ENCODE measurements at regions not wholly inside any gene's neighbourhood (a gene's known extent, or its start where the extent isn't known, plus 50 kb on each side); places are given as distances from the start of the nearest gene placed in this dataset.

DNA sequence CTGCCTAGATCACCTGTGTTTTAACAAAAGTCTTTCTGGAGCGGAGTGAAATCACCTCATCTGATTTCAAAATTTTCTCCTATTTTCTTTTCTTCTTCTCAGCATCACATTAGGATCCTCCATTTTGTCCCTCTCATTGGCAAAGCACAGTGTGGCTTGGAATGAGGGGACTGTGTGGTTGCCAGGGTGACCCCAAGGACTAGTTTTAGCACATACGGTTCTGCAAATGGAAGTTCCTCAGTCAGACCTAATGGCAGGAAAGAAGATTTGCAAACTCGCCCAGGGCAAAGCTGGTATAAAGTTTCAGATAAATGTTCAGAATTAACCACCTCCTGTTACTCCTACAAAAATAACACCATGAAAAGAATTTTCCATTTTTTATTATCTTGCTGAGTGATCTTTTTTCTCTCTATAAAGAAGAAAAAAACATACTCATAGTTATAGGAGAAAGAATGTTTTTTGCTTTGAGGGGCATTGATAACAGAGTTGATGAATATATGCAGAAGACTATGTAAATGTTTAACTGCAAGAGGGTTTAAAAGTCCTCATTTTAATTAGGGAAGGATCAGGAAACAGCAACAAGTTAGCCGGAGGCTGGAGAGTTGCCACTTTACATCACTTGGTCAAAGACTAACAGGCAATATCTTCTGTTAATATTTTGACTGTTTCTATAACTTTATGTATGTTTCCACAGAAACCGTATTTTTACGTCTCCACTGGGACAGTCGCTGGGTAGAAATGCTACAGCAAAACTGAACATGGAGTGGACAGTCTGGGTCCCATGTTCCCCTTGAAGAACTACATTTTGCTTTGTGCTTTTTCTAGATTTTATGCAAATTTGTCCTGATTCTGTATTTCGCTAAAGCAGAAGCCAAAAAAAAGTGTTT lies 257.8 kb downstream of the NR2F1-AS1 start:
- 57 to 77% methylated on average over 6 to 8 of the region's 8 CpGs for WGBS, 2 donors (ENCODE audit: low coverage in 1 of 2)
- Histone ChIP-seq H3K4me3 (no peak overlapping the region), H3K27ac (no peak overlapping the region), H3K9me3 (no peaks in the 10 kb centered on the region), H3K36me3 (no peaks in the 10 kb centered on the region), H3K27me3 (no peaks in the 10 kb centered on the region), H3K4me1 (no peaks in the 10 kb centered on the region)
- TF ChIP-seq EP300 (IDR thresholded peaks at IDR 0.05; ENCODE audit: low read depth) (no peak), POLR2AphosphoS5 (IDR thresholded peaks at IDR 0.05) (no peak), POLR2A (IDR thresholded peaks at IDR 0.05) (no peak)
- TF ChIP-seq, protein P1, sequence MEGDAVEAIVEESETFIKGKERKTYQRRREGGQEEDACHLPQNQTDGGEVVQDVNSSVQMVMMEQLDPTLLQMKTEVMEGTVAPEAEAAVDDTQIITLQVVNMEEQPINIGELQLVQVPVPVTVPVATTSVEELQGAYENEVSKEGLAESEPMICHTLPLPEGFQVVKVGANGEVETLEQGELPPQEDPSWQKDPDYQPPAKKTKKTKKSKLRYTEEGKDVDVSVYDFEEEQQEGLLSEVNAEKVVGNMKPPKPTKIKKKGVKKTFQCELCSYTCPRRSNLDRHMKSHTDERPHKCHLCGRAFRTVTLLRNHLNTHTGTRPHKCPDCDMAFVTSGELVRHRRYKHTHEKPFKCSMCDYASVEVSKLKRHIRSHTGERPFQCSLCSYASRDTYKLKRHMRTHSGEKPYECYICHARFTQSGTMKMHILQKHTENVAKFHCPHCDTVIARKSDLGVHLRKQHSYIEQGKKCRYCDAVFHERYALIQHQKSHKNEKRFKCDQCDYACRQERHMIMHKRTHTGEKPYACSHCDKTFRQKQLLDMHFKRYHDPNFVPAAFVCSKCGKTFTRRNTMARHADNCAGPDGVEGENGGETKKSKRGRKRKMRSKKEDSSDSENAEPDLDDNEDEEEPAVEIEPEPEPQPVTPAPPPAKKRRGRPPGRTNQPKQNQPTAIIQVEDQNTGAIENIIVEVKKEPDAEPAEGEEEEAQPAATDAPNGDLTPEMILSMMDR (IDR thresholded peaks at IDR 0.05): no peak
- in situ Hi-C loops (cut with MboI; ENCODE audit: low pct_ligation_motif_present in 1 of 4, low pct_unique_long_range_greater_than_20kb in 1 of 4, low sequenced_read_pairs in 3 of 4): no loop called here
- intact Hi-C loops (cut with DNase I; ENCODE audit: low total_unique reads): no loop called here
- no peak for DNase-seq

DNA sequence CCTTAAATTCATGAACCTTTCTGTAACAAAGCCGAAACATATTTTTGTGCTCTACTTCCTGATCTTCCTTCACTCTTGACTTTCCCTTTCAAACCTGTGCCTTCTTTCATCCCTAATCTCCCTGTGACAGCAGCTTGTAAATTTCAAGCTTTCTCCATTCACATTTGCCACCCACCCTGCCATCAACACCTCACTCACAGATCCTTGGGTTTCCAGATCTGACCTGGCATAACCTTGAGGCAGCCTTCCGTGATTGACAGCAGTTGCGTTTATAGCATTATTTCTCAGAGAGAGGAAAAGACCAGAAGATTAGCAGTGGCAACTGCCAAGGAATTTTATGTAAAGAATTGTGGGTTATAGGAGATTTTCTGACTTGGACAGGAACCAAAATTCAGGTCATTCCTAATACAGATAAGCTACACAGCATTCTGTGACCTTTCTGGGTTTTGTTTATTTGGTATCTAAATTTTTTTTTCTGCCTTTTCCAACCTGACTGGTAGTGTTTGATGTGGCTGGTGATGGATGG lies 260.0 kb downstream of the NR2F1-AS1 start:
- whole genome bisulfite sequencing, 2 donors (ENCODE audit: low coverage in 1 of 2): 52 to 60% methylated on average over 3 of the region's 3 CpGs
- H3K4me1 ChIP-seq: no peaks in the 10 kb centered on the region
- TF ChIP-seq, protein P1 (IDR thresholded peaks at IDR 0.05): no peak
- TF ChIP-seq POLR2A (IDR thresholded peaks at IDR 0.05): no peak
- no peak for TF ChIP-seq POLR2AphosphoS5 (IDR thresholded peaks at IDR 0.05)
- no peak for TF ChIP-seq EP300 (IDR thresholded peaks at IDR 0.05; ENCODE audit: low read depth)
- no peaks in the 10 kb centered on the region for H3K27me3 ChIP-seq
- in situ Hi-C loops (cut with MboI; ENCODE audit: low pct_ligation_motif_present in 1 of 4, low pct_unique_long_range_greater_than_20kb in 1 of 4, low sequenced_read_pairs in 3 of 4) (no loop called here), intact Hi-C loops (cut with DNase I; ENCODE audit: low total_unique reads) (no loop called here)
- no peaks in the 10 kb centered on the region for H3K9me3 ChIP-seq
- DNase-seq: no peak
- H3K4me3 ChIP-seq: no peak overlapping the region
- H3K36me3 ChIP-seq: no peaks in the 10 kb centered on the region
- no peak overlapping the region for H3K27ac ChIP-seq

DNA sequence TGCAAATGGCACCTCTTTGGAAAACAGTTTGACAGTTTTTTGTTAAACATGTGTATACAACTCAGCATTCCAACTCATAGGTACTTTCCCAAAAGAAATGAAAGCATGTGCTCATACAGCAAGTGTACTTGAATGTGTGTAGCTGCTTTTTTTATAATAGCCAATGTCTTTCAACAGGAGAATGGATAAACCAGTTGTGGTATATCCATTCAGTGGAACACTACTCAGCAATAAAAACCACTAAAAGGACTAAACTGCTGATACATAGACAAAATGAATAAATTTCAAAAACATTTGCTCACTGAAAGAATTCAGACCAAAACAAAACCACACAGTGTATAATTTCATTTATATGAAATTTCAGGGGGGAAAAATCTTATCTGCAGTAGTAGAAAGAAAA lies 267.3 kb downstream of the NR2F1-AS1 start:
- Histone ChIP-seq H3K27ac (no peak overlapping the region), H3K9me3 (no peaks in the 10 kb centered on the region), H3K4me1 (no peaks in the 10 kb centered on the region), H3K36me3 (no peaks in the 10 kb centered on the region), H3K27me3 (no peaks in the 10 kb centered on the region), H3K4me3 (no peak overlapping the region)
- in situ Hi-C loops (cut with MboI; ENCODE audit: low pct_ligation_motif_present in 1 of 4, low pct_unique_long_range_greater_than_20kb in 1 of 4, low sequenced_read_pairs in 3 of 4) (no loop called here), intact Hi-C loops (cut with DNase I; ENCODE audit: low total_unique reads) (loop anchor here (10.0 kb wide), 1 partner anchor 951 kb away; no protein-coding TSS in a partner anchor)
- DNase-seq: no peak
- TF ChIP-seq POLR2AphosphoS5 (IDR thresholded peaks at IDR 0.05) (no peak), POLR2A (IDR thresholded peaks at IDR 0.05) (no peak), EP300 (IDR thresholded peaks at IDR 0.05; ENCODE audit: low read depth) (no peak)
- TF ChIP-seq, protein P1 (IDR thresholded peaks at IDR 0.05): no peak

DNA sequence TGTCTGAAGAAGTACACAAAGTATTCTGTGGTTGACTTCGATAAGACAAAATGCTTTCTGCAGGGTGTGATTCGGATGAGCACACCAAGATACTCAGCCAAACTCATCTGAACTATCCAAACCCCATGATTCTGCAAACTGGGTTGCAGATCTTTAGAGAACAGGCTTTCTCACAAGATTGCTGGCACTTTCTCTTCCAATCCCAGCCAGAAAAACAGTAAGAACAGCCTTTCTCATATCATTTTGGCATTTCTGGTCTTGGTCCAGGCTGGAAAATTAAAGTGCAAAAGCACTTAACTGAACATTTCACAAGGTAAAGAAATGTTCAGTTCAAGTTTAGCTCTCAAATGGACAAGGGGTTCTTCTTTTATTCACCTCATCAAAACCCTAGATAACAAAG lies 269.1 kb downstream of the NR2F1-AS1 start:
- Histone ChIP-seq H3K36me3 (no peaks in the 10 kb centered on the region), H3K4me3 (no peak overlapping the region), H3K27me3 (no peaks in the 10 kb centered on the region), H3K9me3 (no peaks in the 10 kb centered on the region), H3K27ac (no peak overlapping the region), H3K4me1 (no peaks in the 10 kb centered on the region)
- no peak for DNase-seq
- intact Hi-C loops (cut with DNase I; ENCODE audit: low total_unique reads): loop anchor here (10.0 kb wide), 1 partner anchor 953 kb away; no protein-coding TSS in a partner anchor
- TF ChIP-seq POLR2A (IDR thresholded peaks at IDR 0.05) (no peak), EP300 (IDR thresholded peaks at IDR 0.05; ENCODE audit: low read depth) (no peak), POLR2AphosphoS5 (IDR thresholded peaks at IDR 0.05) (no peak)
- TF ChIP-seq, protein P1 (IDR thresholded peaks at IDR 0.05): no peak
- 56 to 74% methylated on average over 2 of the region's 2 CpGs for WGBS, 2 donors (ENCODE audit: low coverage in 1 of 2)
- in situ Hi-C loops (cut with MboI; ENCODE audit: low pct_ligation_motif_present in 1 of 4, low pct_unique_long_range_greater_than_20kb in 1 of 4, low sequenced_read_pairs in 3 of 4): no loop called here
